ENCODE measurements at regions not wholly inside any gene's neighbourhood (a gene's known extent, or its start where the extent isn't known, plus 50 kb on each side); places are given as distances from the start of the nearest gene placed in this dataset.

DNA sequence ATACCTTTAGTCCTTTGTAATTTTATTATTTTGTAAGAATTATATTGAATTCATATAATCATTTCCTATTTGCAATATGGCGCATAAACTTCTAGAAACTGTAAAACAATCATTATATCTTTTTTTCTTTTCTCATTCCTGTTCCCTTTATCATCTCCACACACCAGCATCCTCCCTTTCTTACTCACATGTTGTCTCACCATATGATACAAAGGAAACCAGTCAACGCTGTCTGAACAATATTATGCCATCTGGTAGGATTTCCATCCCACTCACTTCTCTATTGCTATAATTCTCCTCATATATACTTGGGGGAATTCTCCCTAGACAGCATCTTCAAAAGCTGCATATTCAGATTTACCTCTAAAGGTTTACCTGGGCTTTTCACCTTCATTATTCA is 389.8 kb downstream of the NDFIP2 start:
- TF ChIP-seq, protein P1, sequence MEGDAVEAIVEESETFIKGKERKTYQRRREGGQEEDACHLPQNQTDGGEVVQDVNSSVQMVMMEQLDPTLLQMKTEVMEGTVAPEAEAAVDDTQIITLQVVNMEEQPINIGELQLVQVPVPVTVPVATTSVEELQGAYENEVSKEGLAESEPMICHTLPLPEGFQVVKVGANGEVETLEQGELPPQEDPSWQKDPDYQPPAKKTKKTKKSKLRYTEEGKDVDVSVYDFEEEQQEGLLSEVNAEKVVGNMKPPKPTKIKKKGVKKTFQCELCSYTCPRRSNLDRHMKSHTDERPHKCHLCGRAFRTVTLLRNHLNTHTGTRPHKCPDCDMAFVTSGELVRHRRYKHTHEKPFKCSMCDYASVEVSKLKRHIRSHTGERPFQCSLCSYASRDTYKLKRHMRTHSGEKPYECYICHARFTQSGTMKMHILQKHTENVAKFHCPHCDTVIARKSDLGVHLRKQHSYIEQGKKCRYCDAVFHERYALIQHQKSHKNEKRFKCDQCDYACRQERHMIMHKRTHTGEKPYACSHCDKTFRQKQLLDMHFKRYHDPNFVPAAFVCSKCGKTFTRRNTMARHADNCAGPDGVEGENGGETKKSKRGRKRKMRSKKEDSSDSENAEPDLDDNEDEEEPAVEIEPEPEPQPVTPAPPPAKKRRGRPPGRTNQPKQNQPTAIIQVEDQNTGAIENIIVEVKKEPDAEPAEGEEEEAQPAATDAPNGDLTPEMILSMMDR (conservative IDR thresholded peaks at IDR 0.05): no peak
- Mint-ChIP-seq H3K4me1 (peaks cover 33% of the 10 kb centered on the region), H3K36me3 (ENCODE audit: low read depth) (no peaks in the 10 kb centered on the region), H3K27me3 (ENCODE audit: low read depth) (no peaks in the 10 kb centered on the region), H3K9me3 (peaks cover 3% of the 10 kb centered on the region), H3K27ac (ENCODE audit: unreplicated experiment) (no peak overlapping the region), H3K4me3 (no peak overlapping the region)
- DNase-seq (ENCODE audit: low read depth, low spot score): no peak

DNA sequence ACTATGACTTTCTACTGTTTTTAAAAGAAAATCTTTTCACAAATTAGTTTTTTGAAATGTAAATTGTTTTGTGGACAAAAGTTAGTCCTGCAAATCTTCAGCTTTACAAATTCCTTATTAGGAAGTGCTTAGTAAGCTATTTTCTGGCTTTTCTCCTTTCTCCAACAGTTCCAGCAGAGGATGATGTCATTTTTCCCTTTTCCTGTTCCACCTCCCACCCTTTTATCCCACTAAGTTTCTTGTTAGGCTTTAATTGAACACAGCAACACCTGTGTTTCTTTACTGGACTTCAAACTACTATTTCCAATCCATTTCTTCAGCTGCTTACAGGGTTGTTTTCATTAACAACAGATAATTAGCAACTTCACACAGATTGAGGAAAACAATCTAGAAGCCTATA is 389.2 kb downstream of the NDFIP2 start:
- H3K4me3 Mint-ChIP-seq: no peak overlapping the region
- peak overlapping the region; percentile 86 for H3K27ac Mint-ChIP-seq (ENCODE audit: unreplicated experiment)

DNA sequence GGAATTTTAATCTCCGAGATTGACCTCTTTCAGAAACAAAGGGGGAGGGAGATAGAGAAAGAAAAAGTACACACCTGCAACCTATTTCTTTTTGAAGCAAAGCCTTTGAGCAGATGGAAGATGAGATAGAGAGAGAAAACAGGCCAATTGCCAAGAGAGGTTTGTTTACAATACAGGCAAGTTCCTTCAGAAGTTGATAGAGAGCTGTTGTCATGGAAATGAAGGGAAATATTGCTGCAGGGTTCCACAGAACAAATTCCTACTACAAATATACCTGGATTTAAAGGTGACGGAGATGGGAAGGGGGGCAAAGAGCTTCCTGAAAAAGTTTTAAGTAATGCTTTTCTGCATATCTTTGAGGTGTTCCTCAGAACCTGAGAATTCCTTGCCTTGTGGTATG is 388.4 kb downstream of the NDFIP2 start:
- Mint-ChIP-seq H3K27ac (ENCODE audit: unreplicated experiment) (no peak overlapping the region), H3K27me3 (ENCODE audit: low read depth) (no peaks in the 10 kb centered on the region), H3K36me3 (ENCODE audit: low read depth) (no peaks in the 10 kb centered on the region), H3K4me3 (no peak overlapping the region), H3K4me1 (peaks cover 33% of the 10 kb centered on the region), H3K9me3 (peaks cover 3% of the 10 kb centered on the region)
- TF ChIP-seq, protein P1 (conservative IDR thresholded peaks at IDR 0.05): no peak
- DNase-seq (ENCODE audit: low read depth, low spot score): no peak

More for the DNA sequence above, 389.2 kb downstream of the NDFIP2 start:
- H3K36me3 Mint-ChIP-seq (ENCODE audit: low read depth): no peaks in the 10 kb centered on the region
- peaks cover 3% of the 10 kb centered on the region for H3K9me3 Mint-ChIP-seq
- H3K27me3 Mint-ChIP-seq (ENCODE audit: low read depth): no peaks in the 10 kb centered on the region
- no peak for DNase-seq (ENCODE audit: low read depth, low spot score)
- TF ChIP-seq, protein P1 (conservative IDR thresholded peaks at IDR 0.05): no peak
- peaks cover 33% of the 10 kb centered on the region for H3K4me1 Mint-ChIP-seq

GRCh38 chr13:79867254-79867653 is 386.3 kb downstream of the NDFIP2 start:
- DNase-seq (ENCODE audit: low read depth, low spot score): no peak
- H3K4me1 Mint-ChIP-seq: peaks cover 24% of the 10 kb centered on the region
- H3K27ac Mint-ChIP-seq (ENCODE audit: unreplicated experiment): peak overlapping the region; percentile 64
- no peak overlapping the region for H3K4me3 Mint-ChIP-seq
- no peaks in the 10 kb centered on the region for H3K36me3 Mint-ChIP-seq (ENCODE audit: low read depth)
- TF ChIP-seq, protein P1 (conservative IDR thresholded peaks at IDR 0.05): no peak
- H3K27me3 Mint-ChIP-seq (ENCODE audit: low read depth): no peaks in the 10 kb centered on the region
- H3K9me3 Mint-ChIP-seq: peaks cover 3% of the 10 kb centered on the region

- Mint-ChIP-seq H3K27ac (ENCODE audit: unreplicated experiment) (no peak overlapping the region), H3K36me3 (ENCODE audit: low read depth) (no peaks in the 10 kb centered on the region), H3K27me3 (ENCODE audit: low read depth) (no peaks in the 10 kb centered on the region), H3K4me1 (peaks cover 26% of the 10 kb centered on the region), H3K4me3 (no peak overlapping the region), H3K9me3 (peaks cover 5% of the 10 kb centered on the region)
- no peak for DNase-seq (ENCODE audit: low read depth, low spot score)
- TF ChIP-seq, protein P1 (conservative IDR thresholded peaks at IDR 0.05): no peak
Measured at GRCh38 chr13:79866436-79866835, 385.5 kb downstream of the NDFIP2 start.

DNA sequence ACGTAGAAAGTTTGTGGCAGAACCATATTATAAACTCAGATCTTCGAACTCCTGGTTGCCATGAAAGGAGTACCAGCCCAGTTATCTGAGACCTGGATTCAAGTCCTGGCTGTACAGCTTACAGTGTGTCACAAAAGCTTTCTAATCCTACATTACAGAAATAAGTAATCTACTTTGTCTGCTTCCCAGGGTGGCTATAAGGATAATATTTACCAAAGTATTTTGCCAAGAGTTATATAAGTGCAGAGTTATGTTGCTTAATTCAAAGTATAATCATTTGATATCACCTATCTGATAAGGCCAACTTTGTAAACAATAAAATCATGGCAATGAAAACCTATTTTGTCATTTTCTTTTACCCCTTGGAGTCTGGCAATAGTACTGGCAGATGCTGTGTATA is 381.6 kb downstream of the NDFIP2 start:
- no peak for DNase-seq (ENCODE audit: low read depth, low spot score)
- TF ChIP-seq, protein P1 (conservative IDR thresholded peaks at IDR 0.05): no peak
- Mint-ChIP-seq H3K4me1 (peaks cover 7% of the 10 kb centered on the region), H3K36me3 (ENCODE audit: low read depth) (no peaks in the 10 kb centered on the region), H3K4me3 (no peak overlapping the region), H3K27ac (ENCODE audit: unreplicated experiment) (no peak overlapping the region), H3K27me3 (ENCODE audit: low read depth) (no peaks in the 10 kb centered on the region), H3K9me3 (peaks cover 2% of the 10 kb centered on the region)

Measured in neural crest cell (in vitro differentiated cells).